Panc1 (cell line): ENCODE measurements at regions not wholly inside any gene's neighbourhood (a gene's known extent, or its start where the extent isn't known, plus 50 kb on each side); places are given as distances from the start of the nearest gene placed in this dataset.

Source experiments
- CTCF ChIP-seq: fragments of 450-650 bp; IDR thresholded peaks from 2 replicates; pipeline ENCODE4 v1.5.1; 2017; ENCODE audit warnings: mild to moderate bottlenecking
- POLR2AphosphoS5 ChIP-seq: IDR thresholded peaks from 2 replicates; pipeline ENCODE4 v1.6.1; 2012; ENCODE audit warnings: mild to moderate bottlenecking, low read depth, low read length, moderate library complexity

GRCh38 chr4:171017593-171017992 is 795.6 kb upstream of the GALNTL6 start:
- TF ChIP-seq CTCF (no peak), POLR2AphosphoS5 (no peak)
